ENCODE measurements at regions not wholly inside any gene's neighbourhood (a gene's known extent, or its start where the extent isn't known, plus 50 kb on each side); places are given as distances from the start of the nearest gene placed in this dataset.

DNA sequence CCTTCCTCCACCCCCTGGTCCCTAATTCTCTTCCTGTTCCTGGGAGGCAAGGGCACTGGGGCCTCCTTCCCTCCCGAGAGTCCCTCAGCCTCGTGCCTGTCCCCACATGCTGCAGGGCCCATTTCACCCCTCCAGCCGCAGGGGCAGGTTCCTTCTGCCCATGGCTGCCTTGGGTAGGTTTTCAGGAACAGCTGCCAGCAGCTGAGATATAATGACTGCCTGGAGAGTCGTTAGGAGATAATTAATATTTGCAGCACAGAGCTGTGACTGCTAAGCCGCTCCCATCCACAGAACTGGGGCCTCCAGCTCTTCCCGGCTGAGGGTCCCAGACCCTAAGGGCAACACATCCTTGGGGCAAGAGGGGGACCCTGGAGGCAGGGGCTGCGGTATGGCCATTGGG is 211.9 kb upstream of the LHX5 start:
- Mint-ChIP-seq H3K9me3 (no peaks in the 10 kb centered on the region), H3K4me1 (no peaks in the 10 kb centered on the region), H3K36me3 (no peaks in the 10 kb centered on the region), H3K4me3 (no peak overlapping the region), H3K27ac (no peak overlapping the region), H3K27me3 (ENCODE audit: low read depth) (peaks cover 42% of the 10 kb centered on the region)
- TF ChIP-seq, protein P1, sequence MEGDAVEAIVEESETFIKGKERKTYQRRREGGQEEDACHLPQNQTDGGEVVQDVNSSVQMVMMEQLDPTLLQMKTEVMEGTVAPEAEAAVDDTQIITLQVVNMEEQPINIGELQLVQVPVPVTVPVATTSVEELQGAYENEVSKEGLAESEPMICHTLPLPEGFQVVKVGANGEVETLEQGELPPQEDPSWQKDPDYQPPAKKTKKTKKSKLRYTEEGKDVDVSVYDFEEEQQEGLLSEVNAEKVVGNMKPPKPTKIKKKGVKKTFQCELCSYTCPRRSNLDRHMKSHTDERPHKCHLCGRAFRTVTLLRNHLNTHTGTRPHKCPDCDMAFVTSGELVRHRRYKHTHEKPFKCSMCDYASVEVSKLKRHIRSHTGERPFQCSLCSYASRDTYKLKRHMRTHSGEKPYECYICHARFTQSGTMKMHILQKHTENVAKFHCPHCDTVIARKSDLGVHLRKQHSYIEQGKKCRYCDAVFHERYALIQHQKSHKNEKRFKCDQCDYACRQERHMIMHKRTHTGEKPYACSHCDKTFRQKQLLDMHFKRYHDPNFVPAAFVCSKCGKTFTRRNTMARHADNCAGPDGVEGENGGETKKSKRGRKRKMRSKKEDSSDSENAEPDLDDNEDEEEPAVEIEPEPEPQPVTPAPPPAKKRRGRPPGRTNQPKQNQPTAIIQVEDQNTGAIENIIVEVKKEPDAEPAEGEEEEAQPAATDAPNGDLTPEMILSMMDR (IDR thresholded peaks at IDR 0.05; ENCODE audit: unreplicated experiment) = no peak
- no peak for DNase-seq (ENCODE audit: low spot score in 2 of 2, unreplicated experiment in 2 of 2)

DNA sequence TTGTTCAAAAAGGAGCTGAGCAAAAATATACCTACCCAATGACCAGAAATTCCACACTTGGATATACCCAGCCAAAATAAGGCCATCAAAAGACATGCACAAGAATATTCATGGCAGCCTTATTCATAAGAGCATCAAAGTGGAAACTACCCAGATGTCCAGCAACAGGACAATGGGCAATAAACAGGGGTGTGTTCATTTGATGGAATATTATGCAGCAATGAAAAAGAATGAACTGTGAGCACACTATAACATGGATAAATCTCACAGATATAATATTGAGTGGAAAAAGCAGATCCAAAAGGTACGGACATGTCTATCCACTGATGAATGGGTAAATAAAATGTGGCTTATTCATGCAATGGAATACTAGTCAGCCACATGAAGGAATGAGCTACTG is 209.2 kb upstream of the LHX5 start:
- no peak for DNase-seq (ENCODE audit: low spot score in 2 of 2, unreplicated experiment in 2 of 2)
- Mint-ChIP-seq H3K4me3 (no peak overlapping the region), H3K27me3 (ENCODE audit: low read depth) (peaks cover 53% of the 10 kb centered on the region), H3K9me3 (no peaks in the 10 kb centered on the region), H3K27ac (no peak overlapping the region), H3K4me1 (no peaks in the 10 kb centered on the region), H3K36me3 (no peaks in the 10 kb centered on the region)
- TF ChIP-seq, protein P1 (IDR thresholded peaks at IDR 0.05; ENCODE audit: unreplicated experiment) = no peak

DNA sequence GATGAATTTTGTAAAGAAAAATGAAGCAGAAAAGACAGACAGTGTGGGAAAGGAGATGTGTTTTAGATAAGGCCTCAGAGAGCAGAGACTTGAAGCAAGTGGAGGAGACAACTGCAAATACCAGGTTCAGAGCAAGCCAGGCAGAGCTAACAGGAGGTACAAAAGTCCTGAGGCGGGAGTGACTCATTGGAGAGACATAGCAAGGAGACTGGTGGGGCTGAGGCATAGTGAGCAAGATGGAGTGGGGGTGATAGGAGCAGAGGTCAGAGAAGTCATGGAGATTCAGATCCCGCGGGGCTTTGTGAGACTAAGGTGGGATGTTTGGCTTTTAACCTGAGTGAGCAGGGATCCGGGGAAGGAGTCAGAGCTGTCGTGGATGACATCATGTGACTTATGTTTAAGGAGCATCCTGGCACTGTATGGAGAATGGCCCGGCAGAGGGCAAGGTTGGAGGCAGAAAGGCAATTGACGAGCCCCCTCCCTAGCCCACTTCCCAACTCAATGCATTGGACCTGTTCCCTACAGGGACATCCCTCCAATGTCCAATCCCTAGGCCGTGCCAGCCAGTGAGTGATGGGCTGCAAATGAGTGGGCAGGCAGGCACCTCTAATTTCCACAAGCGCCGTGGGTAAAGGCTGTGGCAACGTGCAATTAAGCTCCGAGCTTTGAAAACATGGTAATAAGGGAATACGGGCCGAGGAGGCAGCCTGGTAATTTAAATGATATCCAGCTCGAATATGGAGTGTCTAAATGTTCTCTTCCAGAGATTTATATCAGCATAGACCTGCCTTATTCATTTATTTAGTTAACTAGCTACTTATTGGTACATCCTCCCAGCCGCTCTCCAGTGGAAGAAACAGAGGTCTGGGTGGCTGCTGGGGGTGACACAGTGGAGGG is 206.8 kb upstream of the LHX5 start:
- Mint-ChIP-seq H3K27me3 (ENCODE audit: low read depth) (peaks cover 62% of the 10 kb centered on the region), H3K27ac (no peak overlapping the region)

DNA sequence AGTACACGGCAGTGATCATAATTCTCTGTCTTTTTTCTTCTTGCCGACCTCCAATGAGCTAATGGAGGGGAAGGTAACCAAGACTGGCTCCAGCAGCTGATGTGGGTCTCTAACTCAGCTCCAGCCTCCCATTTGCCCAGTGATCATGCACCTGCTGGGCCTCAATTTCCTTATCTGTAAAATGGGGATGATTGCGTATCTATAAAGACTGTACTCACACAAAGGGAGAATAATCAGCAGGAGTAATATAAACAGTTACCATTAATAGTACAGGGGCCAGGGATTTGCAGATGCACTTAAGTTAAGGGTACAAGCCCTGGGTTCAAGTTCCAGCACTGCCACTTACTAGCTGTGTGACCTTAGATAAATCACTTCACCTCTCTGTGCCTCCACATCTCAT is 204.9 kb upstream of the LHX5 start:
- Mint-ChIP-seq H3K4me3 (no peak overlapping the region), H3K27me3 (ENCODE audit: low read depth) (peaks cover 57% of the 10 kb centered on the region), H3K36me3 (no peaks in the 10 kb centered on the region), H3K27ac (no peak overlapping the region), H3K4me1 (no peaks in the 10 kb centered on the region), H3K9me3 (no peaks in the 10 kb centered on the region)
- DNase-seq (ENCODE audit: low spot score in 2 of 2, unreplicated experiment in 2 of 2) = no peak
- TF ChIP-seq, protein P1 (IDR thresholded peaks at IDR 0.05; ENCODE audit: unreplicated experiment) = no peak

More for the DNA sequence above, 206.8 kb upstream of the LHX5 start:
- H3K4me1 Mint-ChIP-seq = no peaks in the 10 kb centered on the region
- DNase-seq (ENCODE audit: low spot score in 2 of 2, unreplicated experiment in 2 of 2) = no peak
- no peak overlapping the region for H3K4me3 Mint-ChIP-seq
- no peaks in the 10 kb centered on the region for H3K36me3 Mint-ChIP-seq
- no peaks in the 10 kb centered on the region for H3K9me3 Mint-ChIP-seq
- TF ChIP-seq, protein P1 (IDR thresholded peaks at IDR 0.05; ENCODE audit: unreplicated experiment) = no peak

DNA sequence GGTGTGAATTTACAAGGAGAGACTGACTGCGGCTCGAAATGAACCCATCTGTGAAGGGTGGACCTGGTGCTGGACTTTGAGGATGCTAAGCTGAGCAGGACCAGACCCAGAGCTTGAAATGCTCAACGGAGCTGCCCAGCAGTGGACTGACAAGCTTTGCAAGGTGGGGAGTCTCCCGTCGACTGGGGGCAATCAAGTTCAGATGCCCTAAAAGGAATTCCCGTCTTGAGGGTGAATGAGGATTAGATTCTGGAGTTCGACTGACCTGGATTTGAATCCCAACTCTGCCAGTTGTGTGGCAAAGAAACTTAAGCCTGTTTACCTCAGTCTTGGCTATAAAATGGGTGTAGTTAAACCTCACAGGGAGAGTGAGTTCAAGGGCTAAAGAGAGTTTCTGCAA is 204.4 kb upstream of the LHX5 start:
- H3K27ac Mint-ChIP-seq = no peak overlapping the region
- TF ChIP-seq, protein P1 (IDR thresholded peaks at IDR 0.05; ENCODE audit: unreplicated experiment) = no peak
- H3K4me1 Mint-ChIP-seq = no peaks in the 10 kb centered on the region
- no peak overlapping the region for H3K4me3 Mint-ChIP-seq
- H3K36me3 Mint-ChIP-seq = no peaks in the 10 kb centered on the region
- H3K9me3 Mint-ChIP-seq = no peaks in the 10 kb centered on the region
- H3K27me3 Mint-ChIP-seq (ENCODE audit: low read depth) = peaks cover 61% of the 10 kb centered on the region
- no peak for DNase-seq (ENCODE audit: low spot score in 2 of 2, unreplicated experiment in 2 of 2)

All from mesothelial cell of epicardium (in vitro differentiated cells).